NCI-H146 (cell line): ENCODE measurements at regions not wholly inside any gene's neighbourhood (a gene's known extent, or its start where the extent isn't known, plus 50 kb on each side); places are given as distances from the start of the nearest gene placed in this dataset.

Experiments
- DNase-seq: peaks from one replicate; lab custom pipeline; 2025; lab: John Stamatoyannopoulos, UW

GRCh38 chr7:125834421-125834820 is 904.8 kb upstream of the POT1 start:
- no peak for DNase-seq

GRCh38 chr7:125833839-125834238 is 904.2 kb upstream of the POT1 start:
- no peak for DNase-seq

GRCh38 chr7:125830743-125831142 is 901.1 kb upstream of the POT1 start:
- no peak for DNase-seq

GRCh38 chr7:125828153-125828700 is 898.6 kb upstream of the POT1 start:
- DNase-seq: no peak

- DNase-seq: no peak
Observed at GRCh38 chr7:125823538-125823937, 893.9 kb upstream of the POT1 start.

DNA sequence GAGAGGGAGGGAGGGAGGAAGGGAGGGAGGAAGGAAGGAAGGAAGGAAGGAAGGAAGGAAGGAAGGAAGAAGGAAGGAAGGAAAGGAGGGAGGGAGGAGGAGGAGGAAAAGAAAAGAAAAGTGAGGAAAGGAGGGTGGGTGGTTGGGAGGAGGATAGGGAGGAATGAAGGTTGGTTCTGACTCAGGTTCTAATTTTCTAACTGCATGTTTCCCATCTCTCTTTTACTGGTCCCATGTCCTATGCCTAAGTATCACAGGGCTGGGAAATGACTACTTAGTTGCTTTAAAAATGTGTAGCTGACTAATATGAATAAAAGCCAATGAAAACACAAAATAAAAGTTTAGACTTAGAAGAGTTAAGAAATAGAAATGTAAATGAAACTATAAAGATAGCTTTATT is 890.9 kb upstream of the POT1 start:
- DNase-seq: no peak

GRCh38 chr7:125814100-125814499 is 884.5 kb upstream of the POT1 start:
- DNase-seq: no peak

GRCh38 chr7:125806491-125806890 is 876.9 kb upstream of the POT1 start:
- peak; percentile 7 for DNase-seq

- DNase-seq: no peak
Observed at GRCh38 chr7:125804273-125804672, 874.6 kb upstream of the POT1 start.

DNA sequence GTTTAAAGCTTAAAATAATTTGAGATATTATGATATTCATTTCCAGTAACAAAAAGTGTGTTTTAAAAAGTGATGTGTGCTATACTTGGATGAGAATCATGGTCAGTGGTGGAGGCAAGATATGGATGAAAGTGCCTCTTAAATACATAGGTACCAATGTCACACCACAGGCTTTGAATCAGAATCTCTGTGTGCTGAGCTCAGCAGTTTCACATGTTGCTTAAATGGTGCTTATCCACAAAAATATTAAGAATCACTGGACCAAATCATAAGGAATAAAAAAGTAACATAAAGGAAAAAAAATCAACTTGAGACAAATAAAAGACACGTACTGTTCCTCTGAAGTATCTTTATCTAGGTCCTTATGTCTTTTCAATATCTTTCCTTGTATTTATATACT is 850.5 kb upstream of the POT1 start:
- no peak for DNase-seq

GRCh38 chr7:125775317-125775716 is 845.7 kb upstream of the POT1 start:
- DNase-seq: no peak

DNA sequence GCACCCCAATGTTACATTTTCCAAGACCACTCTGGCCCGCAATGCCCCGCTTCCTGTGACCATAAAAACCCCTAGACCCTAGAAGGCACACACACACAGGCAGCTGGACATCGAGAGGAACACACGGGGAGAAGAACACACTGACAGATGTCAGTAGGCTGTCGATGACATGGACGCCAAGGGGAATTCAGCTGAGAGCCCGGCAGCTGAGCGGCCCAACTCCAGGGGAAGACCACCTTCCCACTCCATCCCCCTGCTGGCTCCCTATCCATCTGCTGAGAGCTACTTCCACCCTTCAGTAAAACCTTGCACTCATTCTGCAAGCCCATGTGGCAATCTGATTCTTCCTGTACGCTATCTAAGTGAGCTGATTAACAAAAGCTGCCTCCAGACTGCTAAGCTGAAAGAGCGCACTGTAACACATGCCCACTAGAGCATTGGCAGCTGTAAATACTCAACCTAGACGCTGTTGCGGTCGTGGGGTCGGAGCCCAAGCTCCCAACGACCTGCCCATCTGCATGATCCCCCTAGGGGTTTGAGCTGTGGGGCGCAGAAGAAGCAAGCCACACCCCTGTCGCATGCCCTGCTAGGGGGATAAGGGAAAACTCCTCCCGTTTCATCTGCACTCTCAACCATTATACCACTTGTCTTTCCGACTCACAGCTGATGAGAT is 843.6 kb upstream of the POT1 start:
- DNase-seq: peak; percentile 43

- no peak for DNase-seq
Observed at GRCh38 chr7:125747966-125748365, 818.3 kb upstream of the POT1 start.

DNA sequence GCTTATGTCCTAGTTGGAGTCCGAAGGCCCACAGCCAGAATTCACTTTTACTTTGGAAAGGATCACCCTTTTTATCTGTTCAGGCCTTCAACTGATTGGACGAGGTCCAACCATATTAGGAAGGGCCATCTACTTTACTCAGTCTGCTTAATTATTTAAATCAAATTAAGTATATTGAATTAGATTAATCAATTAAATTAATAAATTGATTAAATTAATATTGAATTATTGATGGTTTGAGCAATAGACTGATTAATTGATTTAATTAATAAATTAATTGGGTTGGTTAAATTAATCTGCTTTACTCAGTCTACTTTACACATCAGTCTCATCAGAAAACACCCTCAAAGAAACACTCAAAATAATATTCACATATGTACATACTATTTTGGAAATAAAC is 816.9 kb upstream of the POT1 start:
- no peak for DNase-seq

DNA sequence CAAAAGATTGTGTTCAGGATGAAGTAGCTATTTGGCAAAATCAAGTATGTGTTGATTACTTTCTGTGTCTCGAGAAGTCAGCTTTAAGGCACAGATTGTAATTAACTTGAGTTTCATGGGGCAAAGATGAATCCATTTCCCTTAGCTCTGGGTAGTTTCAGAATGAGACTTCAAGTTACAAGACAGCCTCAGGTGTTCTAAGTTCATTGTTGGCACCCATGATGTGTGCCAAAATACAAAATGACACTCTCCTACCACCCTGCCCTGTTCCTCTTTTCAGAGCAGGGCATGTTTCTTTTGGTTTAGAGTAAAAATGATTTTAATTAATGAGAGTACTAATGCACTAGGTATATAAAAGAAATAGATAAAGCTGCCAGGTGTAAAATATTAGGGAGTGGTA is 797.6 kb upstream of the POT1 start:
- no peak for DNase-seq

GRCh38 chr7:125695626-125696025 is 766.0 kb upstream of the POT1 start:
- DNase-seq: no peak

- no peak for DNase-seq
Observed at GRCh38 chr7:125683156-125683555, 753.5 kb upstream of the POT1 start.

DNA sequence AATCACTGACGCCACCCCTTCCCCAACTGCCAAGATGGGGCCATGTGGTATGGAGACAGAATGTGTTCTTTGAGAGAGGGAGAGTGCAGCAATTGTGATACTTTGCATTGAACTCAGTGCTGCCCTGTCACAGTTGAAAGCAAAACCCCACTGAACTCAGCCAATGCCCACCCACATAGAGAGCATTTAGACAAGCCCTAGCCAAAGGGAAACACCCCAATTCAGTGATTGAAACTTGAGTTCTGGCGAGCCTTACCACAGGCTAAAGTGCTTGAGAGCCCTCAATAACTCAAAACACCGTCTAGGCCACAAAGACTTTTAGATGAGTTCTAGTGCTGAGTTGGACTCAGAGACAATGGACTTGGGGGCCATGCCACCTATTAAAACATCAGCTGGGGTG is 751.9 kb upstream of the POT1 start:
- DNase-seq: no peak

- DNase-seq: no peak
Observed at GRCh38 chr7:125678771-125679170, 749.1 kb upstream of the POT1 start.

- no peak for DNase-seq
Observed at GRCh38 chr7:125675640-125676039, 746.0 kb upstream of the POT1 start.

DNA sequence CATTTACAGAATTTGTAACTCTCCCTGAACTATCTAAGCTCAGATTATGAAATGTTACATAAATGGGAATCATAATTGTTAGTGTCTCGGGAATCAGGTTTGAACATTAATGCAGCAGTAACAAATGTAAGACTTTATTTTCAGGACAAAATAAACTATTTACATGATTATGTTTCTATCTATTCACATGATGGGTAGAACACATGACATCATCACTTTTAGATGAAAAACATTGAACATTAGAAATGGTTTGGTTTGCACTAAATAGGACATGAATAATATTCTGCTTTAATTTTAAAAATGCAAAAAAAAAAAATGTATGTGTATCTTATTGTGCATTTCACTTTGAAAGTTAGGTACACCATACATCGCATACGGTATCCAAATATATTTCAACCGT is 745.5 kb upstream of the POT1 start:
- DNase-seq: no peak

DNA sequence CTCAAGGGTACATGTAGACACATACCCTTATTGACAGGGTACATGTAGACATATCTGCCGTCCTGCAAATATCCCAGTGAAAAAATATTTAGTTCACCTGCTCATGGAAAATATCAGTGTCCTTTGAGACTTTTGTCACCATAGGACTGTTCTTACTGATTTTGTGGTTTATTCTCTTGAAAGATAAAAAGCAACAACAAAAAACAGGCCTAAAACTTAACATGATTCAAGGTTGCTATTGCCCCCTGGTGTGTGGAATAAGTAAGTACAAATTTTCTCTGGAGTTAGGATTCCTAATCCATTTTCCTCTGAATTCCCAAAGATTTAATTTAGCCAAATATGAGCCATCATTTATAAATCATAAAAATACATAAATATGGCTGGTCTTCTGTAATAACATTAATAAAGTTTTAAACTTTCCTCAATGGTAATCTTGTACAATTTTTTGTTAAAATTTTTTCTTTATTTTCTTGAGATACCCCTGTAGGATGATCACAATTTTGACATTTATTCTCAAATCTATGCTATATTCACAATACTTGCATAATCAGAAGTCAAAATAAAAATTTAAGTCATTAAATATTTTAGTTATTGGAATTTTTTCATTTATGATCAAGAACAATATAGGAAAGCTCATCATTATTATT is 741.4 kb upstream of the POT1 start:
- DNase-seq: peak; percentile 10

GRCh38 chr7:125668321-125668993 is 738.8 kb upstream of the POT1 start:
- no peak for DNase-seq
